Activated CD8-positive, alpha-beta T cell treated with anti-CD3 and anti-CD28 coated beads for 36 hours (primary cell): ENCODE measurements at regions not wholly inside any gene's neighbourhood (a gene's known extent, or its start where the extent isn't known, plus 50 kb on each side); places are given as distances from the start of the nearest gene placed in this dataset.
"Not testable (repeated sequence)": the region's sequence is repeated elsewhere in the genome, so short reads cannot be mapped to it uniquely, and the experiment has no call there.

Experiments
- ATAC-seq: fragments of 200-7000 bp; cut with Tn5 transposase; one replicate; pipeline ENCODE4 v1.10.0; 2021; ENCODE audit warnings: mild to moderate bottlenecking, moderate library complexity
- CTCF ChIA-PET: fragments of 350-600 bp; sonication (Branson Sonifier 250); formaldehyde crosslinking; loops from one replicate; lab custom pipeline; 2021; ENCODE audit warnings: antibody characterized with exemption; lab: Charles Lee
- POLR2A ChIA-PET: fragments of 350-600 bp; sonication (Branson Sonifier 250); formaldehyde crosslinking; loops from one replicate; lab custom pipeline; 2021; ENCODE audit warnings: antibody characterized with exemption; lab: Charles Lee
- DNase-seq: peaks from one replicate; pipeline ENCODE4 v3.0.0-alpha.2; 2020
- H3K27ac Mint-ChIP-seq: one replicate; pipeline ENCODE4 v1.8.0; 2021; ENCODE audit warnings: mild to moderate bottlenecking, mixed read lengths
- H3K27me3 Mint-ChIP-seq: one replicate; pipeline ENCODE4 v1.8.0; 2021; ENCODE audit warnings: mixed read lengths
- H3K36me3 Mint-ChIP-seq: one replicate; pipeline ENCODE4 v1.8.0; 2021; ENCODE audit warnings: low read depth, mixed read lengths
- H3K4me1 Mint-ChIP-seq: one replicate; pipeline ENCODE4 v1.8.0; 2021; ENCODE audit warnings: low read depth, mixed read lengths
- H3K4me3 Mint-ChIP-seq: one replicate; pipeline ENCODE4 v1.8.0; 2021; ENCODE audit warnings: mild to moderate bottlenecking, moderate library complexity, mixed read lengths
- H3K9me3 Mint-ChIP-seq: one replicate; pipeline ENCODE4 v1.8.0; 2021; ENCODE audit warnings: mixed read lengths
- CTCF ChIP-seq: fragments of 200-600 bp; IDR thresholded peaks from one replicate; pipeline ENCODE4 v1.8.0; 2022; ENCODE audit warnings: antibody characterized with exemption, mild to moderate bottlenecking
- intact Hi-C: fragments of 100-400 bp; cut with micrococcal nuclease; formaldehyde crosslinking; loops from one replicate; pipeline ENCODE4 v1.10.0; 2022

- H3K4me1 Mint-ChIP-seq = no peaks in the 10 kb centered on the region
- no peak for ATAC-seq
- POLR2A ChIA-PET = no interaction called here
Measured at GRCh38 chr5:126138281-126138931, 284.8 kb upstream of the GRAMD2B start.

GRCh38 chr5:126139086-126139485 is 284.1 kb upstream of the GRAMD2B start:
- DNase-seq (no peak), ATAC-seq (no peak)
- H3K27ac Mint-ChIP-seq = no peak overlapping the region
- ChIA-PET CTCF (no interaction called here), POLR2A (interaction anchor here (0.7 kb wide), 1 partner anchor 22 kb away, joined by 3 read pairs; no protein-coding TSS in a partner anchor)
- H3K9me3 Mint-ChIP-seq = peaks cover 3% of the 10 kb centered on the region
- no peaks in the 10 kb centered on the region for H3K27me3 Mint-ChIP-seq
- no peaks in the 10 kb centered on the region for H3K4me1 Mint-ChIP-seq
- intact Hi-C loops = no loop called here
- no peak overlapping the region for H3K4me3 Mint-ChIP-seq
- no peaks in the 10 kb centered on the region for H3K36me3 Mint-ChIP-seq
- TF ChIP-seq CTCF = no peak

More at GRCh38 chr5:126138281-126138931, 284.8 kb upstream of the GRAMD2B start:
- Mint-ChIP-seq H3K27ac (no peak overlapping the region), H3K9me3 (peaks cover 3% of the 10 kb centered on the region), H3K36me3 (no peaks in the 10 kb centered on the region), H3K4me3 (no peak overlapping the region), H3K27me3 (no peaks in the 10 kb centered on the region)
- intact Hi-C loops = no loop called here
- no peak for DNase-seq
- CTCF ChIA-PET = no interaction called here
- TF ChIP-seq CTCF = no peak

- Mint-ChIP-seq H3K36me3 (no peaks in the 10 kb centered on the region), H3K27me3 (no peaks in the 10 kb centered on the region), H3K4me1 (no peaks in the 10 kb centered on the region), H3K4me3 (no peak overlapping the region), H3K27ac (no peak overlapping the region), H3K9me3 (peaks cover 3% of the 10 kb centered on the region)
- DNase-seq = no peak
- CTCF ChIA-PET = no interaction called here
- intact Hi-C loops = no loop called here
- POLR2A ChIA-PET = no interaction called here
- ATAC-seq = no peak
- no peak for TF ChIP-seq CTCF
Measured at GRCh38 chr5:126139773-126140172, 283.4 kb upstream of the GRAMD2B start.

- intact Hi-C loops = no loop called here
- Mint-ChIP-seq H3K4me1 (no peaks in the 10 kb centered on the region), H3K27me3 (no peaks in the 10 kb centered on the region), H3K9me3 (peaks cover 6% of the 10 kb centered on the region), H3K36me3 (no peaks in the 10 kb centered on the region), H3K4me3 (no peak overlapping the region), H3K27ac (no peak overlapping the region)
- no peak for DNase-seq
- ATAC-seq = no peak
- ChIA-PET CTCF (interaction anchor here (1.0 kb wide), 1 partner anchor 62 kb away, joined by 3 read pairs; no protein-coding TSS in a partner anchor), POLR2A (no interaction called here)
- TF ChIP-seq CTCF = no peak
Measured at GRCh38 chr5:126143622-126144021, 279.6 kb upstream of the GRAMD2B start.

GRCh38 chr5:126150319-126150718 is 272.9 kb upstream of the GRAMD2B start:
- H3K27ac Mint-ChIP-seq, DNase-seq, POLR2A ChIA-PET, ATAC-seq, intact Hi-C loops, H3K4me1 Mint-ChIP-seq, CTCF ChIA-PET, H3K27me3 Mint-ChIP-seq, H3K4me3 Mint-ChIP-seq, H3K36me3 Mint-ChIP-seq: not testable (repeated sequence)
- H3K9me3 Mint-ChIP-seq = peaks cover 14% of the 10 kb centered on the region

- ATAC-seq, intact Hi-C loops, DNase-seq, CTCF ChIA-PET, H3K27ac Mint-ChIP-seq, H3K4me3 Mint-ChIP-seq, POLR2A ChIA-PET, H3K27me3 Mint-ChIP-seq, H3K36me3 Mint-ChIP-seq, H3K4me1 Mint-ChIP-seq: not testable (repeated sequence)
- peaks cover 16% of the 10 kb centered on the region for H3K9me3 Mint-ChIP-seq
Measured at GRCh38 chr5:126155298-126155697, 267.9 kb upstream of the GRAMD2B start.
